Activated CD4-positive, alpha-beta T cell treated with anti-CD3 and anti-CD28 coated beads, Interleukin-2, amount 10 ng/mL, durations not matched to agents 7 days and 5 days (primary cell): ENCODE measurements at regions not wholly inside any gene's neighbourhood (a gene's known extent, or its start where the extent isn't known, plus 50 kb on each side); places are given as distances from the start of the nearest gene placed in this dataset.
"Not testable (repeated sequence)": the region's sequence is repeated elsewhere in the genome, so short reads cannot be mapped to it uniquely, and the experiment has no call there.

Experiments
- CTCF ChIA-PET: fragments of 350-600 bp; sonication (Branson Sonifier 250); formaldehyde crosslinking; loops from one replicate; lab custom pipeline; 2021; ENCODE audit warnings: antibody characterized with exemption; lab: Charles Lee
- POLR2A ChIA-PET: fragments of 350-600 bp; sonication (Branson Sonifier 250); formaldehyde crosslinking; loops from one replicate; lab custom pipeline; 2021; ENCODE audit warnings: antibody characterized with exemption; lab: Charles Lee
- DNase-seq: peaks from one replicate; pipeline ENCODE4 v3.0.0-alpha.2; 2020
- H3K27ac Mint-ChIP-seq: one replicate; pipeline ENCODE4 v1.8.0; 2021; ENCODE audit warnings: mild to moderate bottlenecking, moderate library complexity, mixed read lengths
- H3K27me3 Mint-ChIP-seq: one replicate; pipeline ENCODE4 v1.8.0; 2021; ENCODE audit warnings: mixed read lengths
- H3K36me3 Mint-ChIP-seq: one replicate; pipeline ENCODE4 v1.8.0; 2021; ENCODE audit warnings: low read depth, mixed read lengths
- H3K4me1 Mint-ChIP-seq: one replicate; pipeline ENCODE4 v1.8.0; 2021; ENCODE audit warnings: mixed read lengths
- H3K4me3 Mint-ChIP-seq: one replicate; pipeline ENCODE4 v1.8.0; 2021; ENCODE audit warnings: mild to moderate bottlenecking, moderate library complexity, mixed read lengths
- H3K9me3 Mint-ChIP-seq: one replicate; pipeline ENCODE4 v1.8.0; 2021; ENCODE audit warnings: mixed read lengths

GRCh38 chr14:59123531-59123930 lies 64.9 kb upstream of the DAAM1 start:
- peaks cover 29% of the 10 kb centered on the region for H3K27me3 Mint-ChIP-seq
- H3K27ac Mint-ChIP-seq = no peak overlapping the region
- H3K36me3 Mint-ChIP-seq = no peaks in the 10 kb centered on the region
- ChIA-PET POLR2A (no interaction called here), CTCF (no interaction called here)
- no peaks in the 10 kb centered on the region for H3K9me3 Mint-ChIP-seq
- H3K4me1 Mint-ChIP-seq = no peaks in the 10 kb centered on the region
- DNase-seq = no peak
- H3K4me3 Mint-ChIP-seq = no peak overlapping the region

DNA sequence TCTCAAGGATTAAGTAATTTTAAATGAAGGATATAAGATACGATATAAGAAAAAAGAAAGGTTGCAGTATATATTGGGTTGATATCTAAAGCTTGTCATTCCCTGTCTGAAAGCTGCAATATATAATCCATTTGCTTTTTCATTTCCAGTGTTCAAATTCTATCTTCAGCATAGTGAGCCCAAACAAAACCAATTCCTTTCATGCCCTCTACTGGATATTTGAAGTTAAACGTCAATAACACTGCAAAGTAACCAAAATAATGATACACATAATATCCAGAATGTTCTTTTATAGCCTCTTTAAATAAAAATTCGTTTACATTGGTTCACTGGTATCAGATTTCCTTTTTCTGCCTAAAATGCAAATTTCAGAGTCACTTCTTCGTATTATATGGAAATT lies 64.5 kb upstream of the DAAM1 start:
- peaks cover 32% of the 10 kb centered on the region for H3K27me3 Mint-ChIP-seq
- CTCF ChIA-PET = no interaction called here
- no peak overlapping the region for H3K4me3 Mint-ChIP-seq
- H3K36me3 Mint-ChIP-seq = no peaks in the 10 kb centered on the region
- H3K9me3 Mint-ChIP-seq = no peaks in the 10 kb centered on the region
- no peak for DNase-seq
- no peaks in the 10 kb centered on the region for H3K4me1 Mint-ChIP-seq
- POLR2A ChIA-PET = no interaction called here
- H3K27ac Mint-ChIP-seq = no peak overlapping the region

- Mint-ChIP-seq H3K27ac (no peak overlapping the region), H3K4me1 (no peaks in the 10 kb centered on the region), H3K36me3 (no peaks in the 10 kb centered on the region), H3K27me3 (peaks cover 25% of the 10 kb centered on the region), H3K9me3 (no peaks in the 10 kb centered on the region), H3K4me3 (no peak overlapping the region)
- DNase-seq = no peak
- CTCF ChIA-PET = no interaction called here
- POLR2A ChIA-PET = no interaction called here
Measured at GRCh38 chr14:59125156-59125555, 63.3 kb upstream of the DAAM1 start.

GRCh38 chr14:59126714-59127436 lies 61.6 kb upstream of the DAAM1 start:
- peaks cover 19% of the 10 kb centered on the region for H3K27me3 Mint-ChIP-seq
- ChIA-PET POLR2A (no interaction called here), CTCF (interaction anchor here (1.0 kb wide), 1 partner anchor 8 kb away, joined by 3 read pairs; no protein-coding TSS in a partner anchor)
- no peak overlapping the region for H3K4me3 Mint-ChIP-seq
- H3K9me3 Mint-ChIP-seq = no peaks in the 10 kb centered on the region
- DNase-seq = peak; percentile 42
- no peaks in the 10 kb centered on the region for H3K4me1 Mint-ChIP-seq
- no peaks in the 10 kb centered on the region for H3K36me3 Mint-ChIP-seq
- no peak overlapping the region for H3K27ac Mint-ChIP-seq

DNA sequence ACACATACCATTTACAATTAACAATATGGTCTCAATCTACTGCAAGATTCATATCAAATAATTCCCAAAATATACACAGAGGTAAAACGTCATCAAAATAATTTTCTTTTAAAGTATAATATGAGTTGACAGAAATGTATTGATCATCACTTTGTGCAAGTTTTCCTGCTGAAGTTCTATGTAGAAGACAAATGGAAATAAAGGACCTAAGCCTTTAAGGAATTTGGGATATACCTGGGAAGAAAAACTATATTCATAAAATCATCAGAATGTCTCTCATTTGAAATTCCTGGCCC lies 61.1 kb upstream of the DAAM1 start:
- ChIA-PET POLR2A (no interaction called here), CTCF (interaction anchor here (1.0 kb wide), 1 partner anchor 9 kb away, joined by 3 read pairs; no protein-coding TSS in a partner anchor)
- Mint-ChIP-seq H3K4me1 (no peaks in the 10 kb centered on the region), H3K9me3 (no peaks in the 10 kb centered on the region), H3K27me3 (peaks cover 20% of the 10 kb centered on the region), H3K27ac (no peak overlapping the region), H3K36me3 (no peaks in the 10 kb centered on the region), H3K4me3 (no peak overlapping the region)
- DNase-seq = no peak

DNA sequence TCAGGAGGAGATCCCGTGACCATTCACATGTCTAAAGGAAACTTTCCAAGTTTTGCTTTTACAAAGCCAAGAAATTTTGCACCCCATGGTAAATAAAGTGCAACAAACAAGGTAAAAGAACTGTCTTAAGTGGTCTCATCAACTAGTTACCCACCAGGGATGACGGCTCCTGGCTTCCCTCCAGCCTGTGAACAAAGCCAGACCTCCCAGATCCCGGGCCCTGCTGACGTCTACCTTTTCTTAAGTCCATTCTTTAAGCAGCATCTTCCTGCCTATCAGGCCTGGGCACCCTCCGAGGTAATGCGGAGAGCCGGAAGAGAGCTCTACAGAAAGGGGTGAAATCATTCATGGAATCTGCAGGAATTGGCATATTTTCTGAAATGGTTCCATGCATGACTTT lies 58.0 kb upstream of the DAAM1 start:
- Mint-ChIP-seq H3K27me3 (peaks cover 25% of the 10 kb centered on the region), H3K27ac (no peak overlapping the region), H3K4me1 (no peaks in the 10 kb centered on the region), H3K9me3 (no peaks in the 10 kb centered on the region), H3K4me3 (no peak overlapping the region), H3K36me3 (no peaks in the 10 kb centered on the region)
- DNase-seq = no peak
- CTCF ChIA-PET = no interaction called here
- POLR2A ChIA-PET = no interaction called here

- H3K4me1 Mint-ChIP-seq = no peaks in the 10 kb centered on the region
- POLR2A ChIA-PET = no interaction called here
- H3K36me3 Mint-ChIP-seq = no peaks in the 10 kb centered on the region
- H3K4me3 Mint-ChIP-seq = no peak overlapping the region
- H3K27me3 Mint-ChIP-seq = peaks cover 25% of the 10 kb centered on the region
- no peak overlapping the region for H3K27ac Mint-ChIP-seq
- no peaks in the 10 kb centered on the region for H3K9me3 Mint-ChIP-seq
- CTCF ChIA-PET = interaction anchor here (2.1 kb wide), 1 partner anchor 13 kb away, joined by 5 read pairs; no protein-coding TSS in a partner anchor
- DNase-seq = no peak
Measured at GRCh38 chr14:59131938-59132795, 56.3 kb upstream of the DAAM1 start.

- DNase-seq = no peak
- Mint-ChIP-seq H3K4me3 (no peak overlapping the region), H3K36me3 (no peaks in the 10 kb centered on the region), H3K4me1 (no peaks in the 10 kb centered on the region), H3K27ac (no peak overlapping the region), H3K9me3 (no peaks in the 10 kb centered on the region), H3K27me3 (peaks cover 25% of the 10 kb centered on the region)
- ChIA-PET POLR2A (no interaction called here), CTCF (interaction anchor here (2.1 kb wide), 1 partner anchor 12 kb away, joined by 5 read pairs; no protein-coding TSS in a partner anchor)
Measured at GRCh38 chr14:59132796-59133494, 55.5 kb upstream of the DAAM1 start.

DNA sequence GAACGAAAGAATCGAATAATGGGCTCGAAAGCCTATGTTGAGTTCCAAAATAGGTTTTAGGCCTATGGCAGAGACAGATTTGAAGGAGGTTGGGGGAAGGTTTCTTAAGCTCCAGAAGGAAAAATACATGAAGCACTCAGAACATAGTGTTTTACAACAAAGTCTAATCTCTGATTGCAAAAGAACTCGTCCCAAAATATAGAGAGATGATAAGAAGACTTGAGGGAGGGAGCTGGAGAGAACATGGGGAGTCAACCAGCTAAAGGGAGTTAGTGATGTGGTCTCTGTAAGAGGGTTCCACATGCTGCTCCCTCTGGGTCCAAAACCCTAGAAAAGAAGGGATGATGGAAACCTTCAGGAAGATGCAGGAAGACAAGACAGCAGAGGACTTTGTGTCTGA lies 54.8 kb upstream of the DAAM1 start:
- CTCF ChIA-PET = interaction anchor here (2.1 kb wide), 1 partner anchor 11 kb away, joined by 5 read pairs; no protein-coding TSS in a partner anchor
- Mint-ChIP-seq H3K27ac (no peak overlapping the region), H3K9me3 (no peaks in the 10 kb centered on the region), H3K4me1 (no peaks in the 10 kb centered on the region), H3K4me3 (no peak overlapping the region), H3K36me3 (no peaks in the 10 kb centered on the region), H3K27me3 (peaks cover 21% of the 10 kb centered on the region)
- no peak for DNase-seq
- POLR2A ChIA-PET = no interaction called here

GRCh38 chr14:59134307-59134706 lies 54.2 kb upstream of the DAAM1 start:
- H3K4me1 Mint-ChIP-seq = no peaks in the 10 kb centered on the region
- no peak overlapping the region for H3K4me3 Mint-ChIP-seq
- ChIA-PET POLR2A (no interaction called here), CTCF (no interaction called here)
- DNase-seq = no peak
- peaks cover 20% of the 10 kb centered on the region for H3K27me3 Mint-ChIP-seq
- H3K9me3 Mint-ChIP-seq = no peaks in the 10 kb centered on the region
- H3K36me3 Mint-ChIP-seq = no peaks in the 10 kb centered on the region
- no peak overlapping the region for H3K27ac Mint-ChIP-seq

DNA sequence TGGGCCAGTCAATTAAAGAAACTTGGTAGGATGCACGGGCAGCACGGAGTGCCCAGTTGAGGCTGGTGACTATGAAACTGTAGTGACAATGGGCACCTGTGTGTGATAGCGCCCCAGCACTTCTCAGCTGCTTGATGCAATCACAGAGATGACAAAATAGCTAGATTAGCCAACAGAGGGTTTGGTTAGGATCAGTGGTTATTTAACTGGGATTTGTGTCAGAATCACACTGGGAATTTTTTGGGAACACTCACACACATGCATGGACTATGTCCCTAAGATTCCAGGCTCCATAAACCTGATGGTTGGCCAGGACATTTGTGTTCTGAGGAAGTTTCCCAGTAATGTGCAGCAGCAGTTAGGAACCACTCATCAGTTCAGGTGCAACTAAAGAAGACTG lies 51.2 kb upstream of the DAAM1 start:
- no peak overlapping the region for H3K27ac Mint-ChIP-seq
- no peak for DNase-seq
- no peak overlapping the region for H3K4me3 Mint-ChIP-seq
- peaks cover 12% of the 10 kb centered on the region for H3K27me3 Mint-ChIP-seq
- H3K9me3 Mint-ChIP-seq = no peaks in the 10 kb centered on the region
- ChIA-PET CTCF (no interaction called here), POLR2A (no interaction called here)
- no peaks in the 10 kb centered on the region for H3K36me3 Mint-ChIP-seq
- no peaks in the 10 kb centered on the region for H3K4me1 Mint-ChIP-seq

DNA sequence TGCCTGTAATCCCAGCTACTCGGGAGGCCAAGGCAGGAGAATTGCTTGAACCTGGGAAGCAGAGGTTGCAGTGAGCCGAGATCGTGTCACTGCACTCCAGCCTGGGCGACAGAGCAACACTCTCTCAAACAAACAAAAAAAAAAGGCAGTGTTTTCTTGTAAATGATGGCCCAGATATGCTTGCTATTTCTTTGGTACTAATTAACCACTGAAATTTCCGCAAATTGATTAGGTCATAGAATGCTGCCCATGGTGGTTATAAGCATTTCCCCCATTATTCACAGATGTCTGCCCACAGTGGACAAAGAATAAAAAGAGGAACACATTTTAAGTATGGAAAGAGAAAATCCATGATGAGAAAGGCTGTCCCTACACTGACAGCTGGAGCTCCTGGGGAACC lies 49.9 kb upstream of the DAAM1 start:
- CTCF ChIA-PET = interaction anchor here (0.9 kb wide), 1 partner anchor 9 kb away, joined by 3 read pairs; no protein-coding TSS in a partner anchor
- H3K27ac Mint-ChIP-seq, H3K9me3 Mint-ChIP-seq, H3K4me1 Mint-ChIP-seq, POLR2A ChIA-PET, DNase-seq, H3K36me3 Mint-ChIP-seq, H3K4me3 Mint-ChIP-seq: not testable (repeated sequence)
- H3K27me3 Mint-ChIP-seq = peaks cover 11% of the 10 kb centered on the region
